ENCODE measurements at regions not wholly inside any gene's neighbourhood (a gene's known extent, or its start where the extent isn't known, plus 50 kb on each side); places are given as distances from the start of the nearest gene placed in this dataset.

DNA sequence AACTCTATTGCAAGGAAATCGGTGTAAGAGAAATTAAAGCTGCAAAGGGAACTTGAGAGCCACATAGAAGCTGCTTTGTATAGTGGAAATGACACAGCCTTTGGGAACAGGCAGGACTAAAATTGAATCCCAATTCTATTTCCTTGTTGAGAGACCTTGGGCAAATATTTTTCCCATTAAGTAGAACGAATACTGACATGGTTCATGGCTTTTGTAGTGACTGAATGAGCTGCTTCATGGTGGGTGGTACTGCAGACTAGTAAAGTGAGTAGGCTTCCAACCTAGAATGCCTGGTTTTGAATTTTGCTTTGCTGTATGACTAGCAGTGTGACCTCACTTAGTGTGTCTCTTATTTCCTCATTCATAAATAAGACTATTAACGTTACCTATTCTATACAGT lies 182.2 kb upstream of the KCNIP4 start:
- TF ChIP-seq, protein P1, sequence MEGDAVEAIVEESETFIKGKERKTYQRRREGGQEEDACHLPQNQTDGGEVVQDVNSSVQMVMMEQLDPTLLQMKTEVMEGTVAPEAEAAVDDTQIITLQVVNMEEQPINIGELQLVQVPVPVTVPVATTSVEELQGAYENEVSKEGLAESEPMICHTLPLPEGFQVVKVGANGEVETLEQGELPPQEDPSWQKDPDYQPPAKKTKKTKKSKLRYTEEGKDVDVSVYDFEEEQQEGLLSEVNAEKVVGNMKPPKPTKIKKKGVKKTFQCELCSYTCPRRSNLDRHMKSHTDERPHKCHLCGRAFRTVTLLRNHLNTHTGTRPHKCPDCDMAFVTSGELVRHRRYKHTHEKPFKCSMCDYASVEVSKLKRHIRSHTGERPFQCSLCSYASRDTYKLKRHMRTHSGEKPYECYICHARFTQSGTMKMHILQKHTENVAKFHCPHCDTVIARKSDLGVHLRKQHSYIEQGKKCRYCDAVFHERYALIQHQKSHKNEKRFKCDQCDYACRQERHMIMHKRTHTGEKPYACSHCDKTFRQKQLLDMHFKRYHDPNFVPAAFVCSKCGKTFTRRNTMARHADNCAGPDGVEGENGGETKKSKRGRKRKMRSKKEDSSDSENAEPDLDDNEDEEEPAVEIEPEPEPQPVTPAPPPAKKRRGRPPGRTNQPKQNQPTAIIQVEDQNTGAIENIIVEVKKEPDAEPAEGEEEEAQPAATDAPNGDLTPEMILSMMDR (IDR thresholded peaks at IDR 0.05; ENCODE audit: low read depth, low read length), result no peak
- DNase-seq (ENCODE audit: extremely low read depth, low read depth), result no peak

DNA sequence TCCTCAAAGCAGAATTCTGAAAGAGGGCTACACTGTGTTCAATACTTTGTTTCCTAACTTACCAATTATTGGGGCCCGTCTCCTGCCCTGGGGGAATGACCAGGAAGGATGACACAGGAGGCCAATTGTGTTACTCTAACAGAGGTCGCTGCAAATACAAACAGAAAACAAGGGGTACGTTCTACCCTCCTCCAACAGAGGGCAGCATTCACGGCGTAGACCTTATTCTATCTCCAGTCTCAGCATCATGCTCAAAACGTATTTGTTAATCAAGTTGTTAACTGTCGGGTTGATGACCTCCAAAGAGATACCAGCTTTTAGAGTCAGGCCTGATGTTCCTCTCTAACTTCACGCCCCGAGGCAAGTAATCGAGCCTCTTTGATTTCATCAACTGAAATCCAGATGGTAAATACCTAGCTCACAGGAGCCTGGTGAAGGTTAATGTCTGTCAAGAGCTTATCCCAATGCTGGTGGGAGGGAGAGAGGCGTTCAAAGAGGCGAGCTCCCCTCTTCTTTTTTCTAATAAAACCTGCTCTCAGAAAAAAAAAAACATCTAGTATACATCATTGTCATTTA lies 181.0 kb upstream of the KCNIP4 start:
- TF ChIP-seq, protein P1 (IDR thresholded peaks at IDR 0.05; ENCODE audit: low read depth, low read length), result peak; percentile 57
- DNase-seq (ENCODE audit: extremely low read depth, low read depth), result peak; percentile 5

DNA sequence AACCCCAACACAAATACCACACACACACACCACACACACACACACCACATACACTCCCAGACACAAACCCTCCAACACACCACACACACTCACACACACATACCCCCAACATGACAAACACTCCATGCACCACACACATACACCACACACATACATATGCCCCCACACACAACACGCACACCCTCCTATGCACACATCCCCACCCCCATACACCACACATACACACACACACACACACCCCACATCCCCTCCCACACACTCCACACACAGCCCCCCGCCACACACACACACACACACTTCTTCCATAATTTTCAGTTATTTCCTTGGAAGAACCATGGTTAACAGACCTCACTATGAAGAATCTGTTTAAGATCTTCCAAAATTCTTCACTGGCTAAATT lies 173.5 kb upstream of the KCNIP4 start:
- no peak for DNase-seq (ENCODE audit: extremely low read depth, low read depth)
- TF ChIP-seq, protein P1 (IDR thresholded peaks at IDR 0.05; ENCODE audit: low read depth, low read length), result no peak

DNA sequence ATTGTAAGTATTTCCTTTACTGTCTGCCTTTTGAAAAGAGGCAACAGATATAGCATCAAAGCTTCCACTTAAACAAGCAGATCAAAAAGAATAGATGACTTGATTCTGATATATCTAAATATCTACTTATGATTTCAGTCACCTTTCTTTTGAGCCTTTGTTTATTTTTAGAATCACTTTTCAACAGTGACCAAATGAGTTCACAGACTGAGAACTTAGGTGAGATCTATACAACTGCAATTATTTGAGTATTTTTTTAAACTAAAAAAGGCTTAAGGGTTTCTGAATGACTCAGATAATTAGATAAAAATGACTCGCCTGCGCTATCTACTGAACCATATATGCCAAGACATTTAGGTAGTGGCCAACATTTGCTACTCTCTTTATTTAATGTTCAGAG lies 166.7 kb upstream of the KCNIP4 start:
- no peak for DNase-seq (ENCODE audit: extremely low read depth, low read depth)
- TF ChIP-seq, protein P1 (IDR thresholded peaks at IDR 0.05; ENCODE audit: low read depth, low read length), result no peak

DNA sequence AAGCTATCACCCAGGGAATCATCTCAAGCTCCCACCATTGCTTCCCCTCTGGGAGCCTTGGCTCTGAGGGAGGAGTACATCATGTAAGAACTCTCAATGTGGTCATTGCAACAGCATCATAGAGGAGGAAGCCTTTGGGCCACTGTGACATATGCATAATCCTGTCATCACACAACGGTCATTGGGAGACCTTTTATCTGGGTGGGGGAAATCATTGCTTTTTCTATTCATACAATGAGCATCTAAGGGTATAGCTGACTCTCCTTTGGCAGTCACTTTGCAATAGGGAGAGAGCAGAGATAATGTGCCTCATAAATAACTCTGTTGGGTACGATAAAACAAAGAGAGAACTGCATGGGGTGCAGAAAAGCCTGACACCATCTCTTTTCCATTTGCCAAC lies 155.2 kb upstream of the KCNIP4 start:
- TF ChIP-seq, protein P1 (IDR thresholded peaks at IDR 0.05; ENCODE audit: low read depth, low read length), result no peak
- DNase-seq (ENCODE audit: extremely low read depth, low read depth), result no peak

DNA sequence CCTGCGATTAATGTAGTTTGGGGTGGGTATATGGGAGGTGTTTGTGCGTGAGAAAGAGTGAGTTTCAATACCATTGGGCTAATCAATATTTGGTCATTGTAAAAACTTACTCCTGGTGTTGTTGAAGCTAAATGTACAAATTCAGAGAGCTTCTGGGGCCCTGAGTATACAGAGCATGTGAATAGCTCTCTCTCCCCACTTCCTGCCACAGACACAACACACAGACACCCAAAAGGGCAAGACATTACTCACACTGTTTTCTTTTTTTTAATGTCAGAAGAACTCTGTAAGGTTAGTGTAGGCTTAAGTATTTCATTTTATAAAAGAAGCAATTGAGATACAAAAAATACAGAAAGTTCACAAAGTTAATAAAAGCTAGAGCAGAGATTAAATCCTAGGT lies 151.3 kb upstream of the KCNIP4 start:
- TF ChIP-seq, protein P1 (IDR thresholded peaks at IDR 0.05; ENCODE audit: low read depth, low read length), result no peak
- no peak for DNase-seq (ENCODE audit: extremely low read depth, low read depth)

DNA sequence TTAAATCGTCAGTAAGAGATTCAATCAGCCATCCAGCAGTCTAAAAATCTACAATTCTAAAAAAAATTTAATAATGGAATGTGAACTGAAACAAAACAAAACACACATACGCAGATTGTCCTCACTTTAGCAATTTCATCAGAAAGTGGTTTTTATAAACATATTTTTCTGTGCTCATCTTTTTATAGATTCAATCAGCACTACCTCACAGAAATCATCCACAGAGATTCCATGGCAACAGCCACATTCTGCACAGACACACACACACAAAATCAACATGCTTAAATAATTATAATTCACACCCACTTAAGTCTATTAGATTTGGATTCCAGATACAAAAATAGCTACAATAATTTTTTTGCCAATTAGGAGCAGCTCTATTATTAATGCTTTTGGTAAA lies 149.0 kb upstream of the KCNIP4 start:
- DNase-seq (ENCODE audit: extremely low read depth, low read depth), result no peak
- TF ChIP-seq, protein P1 (IDR thresholded peaks at IDR 0.05; ENCODE audit: low read depth, low read length), result no peak
